Brain microvascular endothelial cell (primary cell): ENCODE measurements at regions not wholly inside any gene's neighbourhood (a gene's known extent, or its start where the extent isn't known, plus 50 kb on each side); places are given as distances from the start of the nearest gene placed in this dataset.

Experiments
- DNase-seq: peaks from one replicate; pipeline ENCODE4 v3.0.0-alpha.2; 2020
- H3K27ac ChIP-seq: fragments of 250-450 bp; sonication (Bioruptor Pico); 2 replicates; pipeline ENCODE4 v1.5.1; 2020; ENCODE audit warnings: mild to moderate bottlenecking, moderate library complexity
- H3K27me3 ChIP-seq: fragments of 250-450 bp; sonication (Bioruptor Pico); replicated peaks from 2 replicates; pipeline ENCODE4 v1.5.1; 2020; ENCODE audit warnings: mild to moderate bottlenecking
- H3K36me3 ChIP-seq: fragments of 250-450 bp; sonication (Bioruptor Pico); replicated peaks from 2 replicates; pipeline ENCODE4 v1.5.1; 2020; ENCODE audit warnings: mild to moderate bottlenecking
- H3K4me3 ChIP-seq: 2 replicates; pipeline ENCODE4 v1.5.1; 2011; ENCODE audit warnings: low read depth, mild to moderate bottlenecking, control low read depth, low read length, moderate library complexity
- CTCF ChIP-seq: IDR thresholded peaks from 2 replicates; pipeline ENCODE4 v1.5.1; 2011; ENCODE audit warnings: low read depth, mild to moderate bottlenecking, moderate library complexity, low read length, control low read depth, inconsistent platforms; ENCODE audit errors: missing control alignments
- in situ Hi-C: cut with HindIII; loops from 2 replicates; pipeline ENCODE4 v1.10.0; 2017; ENCODE audit warnings: low sequenced_read_pairs, low pct_ligation_motif_present

- no peaks in the 10 kb centered on the region for H3K36me3 ChIP-seq
- no peak overlapping the region for H3K27ac ChIP-seq
- TF ChIP-seq CTCF: no peak
- in situ Hi-C loops: no loop called here
- DNase-seq: no peak
- H3K4me3 ChIP-seq: no peak overlapping the region
- H3K27me3 ChIP-seq: no peaks in the 10 kb centered on the region
These were observed 111.1 kb upstream of the MYCN start for GRCh38 chr2:15829091-15829801.

DNA sequence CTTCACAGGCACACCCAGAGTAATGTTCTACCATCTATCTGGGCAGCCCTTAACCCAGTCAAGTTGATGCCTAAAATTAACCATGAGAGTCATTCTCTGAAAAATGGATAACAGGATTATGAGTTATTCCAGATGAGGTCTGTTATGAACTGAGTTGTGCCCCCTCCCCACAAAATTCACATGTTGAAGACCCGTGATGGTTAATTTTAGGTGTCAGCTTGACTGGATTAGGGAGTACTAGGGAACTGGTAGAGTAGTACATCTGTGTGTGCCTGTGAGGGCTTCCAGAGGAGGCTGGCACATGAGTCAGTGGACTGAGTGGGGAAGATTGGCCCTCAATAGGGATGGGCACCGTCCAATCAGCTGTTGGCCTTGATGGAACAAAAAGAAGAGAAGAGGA lies 110.4 kb upstream of the MYCN start:
- no peak for TF ChIP-seq CTCF
- DNase-seq: no peak
- Histone ChIP-seq H3K36me3 (no peaks in the 10 kb centered on the region), H3K27me3 (no peaks in the 10 kb centered on the region), H3K4me3 (no peak overlapping the region), H3K27ac (no peak overlapping the region)
- in situ Hi-C loops: no loop called here

DNA sequence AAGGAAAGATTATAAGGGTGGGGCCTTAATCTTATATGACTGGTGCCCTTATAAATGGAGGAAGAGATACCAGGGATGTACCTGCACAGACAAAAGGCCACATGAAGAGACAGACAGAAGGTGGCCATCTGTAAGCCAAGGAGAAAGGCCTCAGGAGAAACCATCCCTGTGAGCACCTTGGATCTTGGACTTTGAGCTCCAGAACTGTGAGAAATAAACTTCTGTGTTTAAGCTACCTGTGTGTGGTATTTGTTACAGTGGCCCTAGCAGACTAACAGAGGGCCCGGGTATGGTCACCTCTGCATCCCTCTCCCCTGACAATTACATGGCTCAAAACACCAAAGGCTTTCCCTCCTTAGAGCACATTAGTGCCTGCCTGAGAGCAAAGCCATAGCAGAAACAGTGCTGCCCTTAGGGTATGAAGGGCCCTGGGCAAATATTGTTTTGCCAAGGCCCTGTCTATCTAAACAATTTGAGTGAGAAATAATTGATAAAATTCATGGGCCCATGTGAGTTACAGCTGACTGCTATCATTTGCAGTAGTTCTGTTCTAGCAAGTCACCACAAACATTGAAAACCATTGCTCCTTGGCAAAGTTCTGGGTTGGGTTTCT lies 109.3 kb upstream of the MYCN start:
- H3K27ac ChIP-seq: no peak overlapping the region
- DNase-seq: no peak
- no peak overlapping the region for H3K4me3 ChIP-seq
- no peaks in the 10 kb centered on the region for H3K27me3 ChIP-seq
- no peak for TF ChIP-seq CTCF
- H3K36me3 ChIP-seq: no peaks in the 10 kb centered on the region
- in situ Hi-C loops: no loop called here

GRCh38 chr2:15832030-15832709 lies 108.2 kb upstream of the MYCN start:
- in situ Hi-C loops: no loop called here
- H3K36me3 ChIP-seq: no peaks in the 10 kb centered on the region
- no peaks in the 10 kb centered on the region for H3K27me3 ChIP-seq
- no peak for TF ChIP-seq CTCF
- no peak overlapping the region for H3K4me3 ChIP-seq
- DNase-seq: no peak
- H3K27ac ChIP-seq: no peak overlapping the region

- in situ Hi-C loops: no loop called here
- H3K27me3 ChIP-seq: no peaks in the 10 kb centered on the region
- H3K36me3 ChIP-seq: no peaks in the 10 kb centered on the region
- no peak overlapping the region for H3K4me3 ChIP-seq
- no peak overlapping the region for H3K27ac ChIP-seq
- no peak for TF ChIP-seq CTCF
- no peak for DNase-seq
These were observed 107.3 kb upstream of the MYCN start for GRCh38 chr2:15832849-15833680.
